ENCODE measurements at regions not wholly inside any gene's neighbourhood (a gene's known extent, or its start where the extent isn't known, plus 50 kb on each side); places are given as distances from the start of the nearest gene placed in this dataset.

DNA sequence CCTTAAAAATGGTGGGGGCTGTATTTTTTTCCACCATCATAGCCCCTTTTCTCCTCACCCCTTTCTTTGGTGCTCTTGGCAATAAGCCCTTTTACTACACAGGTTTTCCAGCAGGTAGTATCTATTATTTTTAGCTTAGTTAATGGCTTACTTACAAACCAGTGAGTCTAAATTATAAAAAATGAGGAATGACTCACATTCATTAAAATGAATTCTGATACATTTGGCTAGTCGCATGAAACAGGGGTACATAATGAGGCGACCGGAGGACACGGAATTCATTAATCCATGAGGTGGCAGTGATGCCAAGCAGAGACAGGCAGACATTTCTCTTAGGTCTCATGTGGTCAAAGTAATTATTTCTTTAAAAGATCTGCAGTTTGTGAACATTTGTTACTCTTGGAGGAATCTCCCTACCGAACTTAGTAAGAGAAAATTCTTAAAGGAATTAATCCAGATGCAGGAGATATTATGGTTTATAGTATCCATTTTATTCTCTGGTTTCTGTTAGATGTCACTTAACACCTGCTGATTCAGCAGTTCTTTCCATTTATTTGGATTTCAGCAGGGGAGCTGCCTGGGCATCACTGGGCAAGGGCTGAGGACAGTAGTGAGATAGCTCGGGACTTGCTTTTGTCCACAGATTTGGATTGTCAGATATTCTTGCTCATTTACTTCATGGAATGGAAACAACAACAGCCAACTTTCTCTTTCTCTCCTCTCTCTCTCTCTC lies 575.0 kb upstream of the NR3C2 start:
- no peak for DNase-seq

DNA sequence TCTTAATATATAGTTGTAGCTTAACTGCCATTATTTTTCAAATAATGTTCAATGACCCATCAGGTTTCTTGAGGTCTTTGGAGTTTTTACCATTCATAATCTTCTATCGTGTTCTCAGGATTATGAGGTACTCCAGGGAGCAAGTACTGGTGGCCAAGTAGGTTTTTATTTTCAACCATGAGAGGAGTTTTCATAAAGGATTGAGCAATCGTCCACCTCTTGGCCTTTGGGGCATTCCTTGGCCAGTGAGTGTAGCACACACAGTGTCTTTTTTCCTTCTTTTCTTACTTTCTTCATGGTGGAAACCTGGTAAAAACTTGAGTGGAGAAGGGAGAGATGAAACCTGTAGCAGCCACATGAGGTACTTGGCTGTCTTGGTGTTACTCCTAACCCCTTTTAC lies 567.0 kb upstream of the NR3C2 start:
- no peak for DNase-seq

DNA sequence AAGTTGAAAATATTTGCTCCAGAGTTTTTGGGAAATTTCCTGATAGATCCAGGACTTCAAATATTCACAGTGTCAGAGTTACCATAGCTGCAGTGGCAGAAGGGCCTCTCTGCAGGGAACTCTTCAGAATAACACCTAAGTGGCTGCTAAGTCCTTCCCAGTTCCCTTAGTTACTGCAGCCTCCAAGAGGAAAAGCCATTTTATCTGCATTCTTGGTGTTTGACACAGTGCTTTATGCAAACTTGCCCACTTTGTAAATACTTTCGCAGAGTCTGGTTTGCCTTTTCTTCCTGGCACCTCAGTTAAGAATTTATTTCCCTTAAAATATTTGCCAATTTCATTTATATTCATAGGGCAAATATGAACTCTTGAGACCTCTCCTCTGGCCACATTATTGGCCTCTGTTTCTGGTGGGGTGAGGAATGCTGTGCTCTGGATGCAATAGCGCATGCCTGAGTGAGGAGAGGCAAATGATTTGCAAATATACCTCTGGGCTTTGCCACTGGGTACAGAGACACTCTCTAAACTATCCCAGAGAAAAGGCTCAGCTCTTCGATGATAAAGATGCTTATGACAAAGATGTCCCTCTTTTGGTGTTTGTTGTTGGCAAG lies 566.3 kb upstream of the NR3C2 start:
- no peak for DNase-seq

DNA sequence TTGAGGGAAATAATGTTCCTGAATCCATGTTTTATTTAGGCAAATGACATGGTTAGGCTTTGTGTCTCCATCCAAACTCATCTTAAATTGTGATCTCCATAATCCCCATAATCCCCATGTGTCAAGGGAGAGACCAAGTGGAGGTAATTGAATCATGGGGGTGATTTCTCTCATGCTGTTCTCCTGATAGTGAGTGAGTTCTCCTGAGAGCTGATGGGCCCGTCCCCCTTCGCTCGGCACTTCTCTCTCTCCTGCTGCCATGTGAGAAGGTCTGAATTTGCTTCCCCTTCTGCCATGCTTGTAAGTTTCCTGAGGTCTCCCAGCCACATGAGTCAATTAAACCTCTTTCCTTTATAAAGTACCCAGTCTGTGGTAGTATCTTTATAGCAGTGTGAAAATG lies 563.0 kb upstream of the NR3C2 start:
- no peak for DNase-seq

DNA sequence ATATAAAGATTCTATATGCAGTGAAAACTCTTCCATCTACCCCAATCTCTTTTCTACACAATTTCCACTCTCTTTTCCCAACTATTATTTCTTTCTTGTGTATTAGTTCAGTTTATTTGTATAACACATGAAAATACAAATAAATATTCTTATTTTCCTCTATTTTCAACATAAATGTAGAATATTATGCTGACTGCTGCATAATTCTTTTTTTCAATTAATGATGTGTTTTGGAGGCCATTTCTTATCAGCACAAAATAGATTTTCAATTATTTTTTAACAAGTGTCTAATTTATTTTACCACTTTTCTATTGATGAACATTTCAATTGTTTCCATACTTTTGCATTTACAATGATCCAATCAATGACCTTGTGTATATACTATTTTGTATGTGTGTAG lies 557.7 kb upstream of the NR3C2 start:
- no peak for DNase-seq

DNA sequence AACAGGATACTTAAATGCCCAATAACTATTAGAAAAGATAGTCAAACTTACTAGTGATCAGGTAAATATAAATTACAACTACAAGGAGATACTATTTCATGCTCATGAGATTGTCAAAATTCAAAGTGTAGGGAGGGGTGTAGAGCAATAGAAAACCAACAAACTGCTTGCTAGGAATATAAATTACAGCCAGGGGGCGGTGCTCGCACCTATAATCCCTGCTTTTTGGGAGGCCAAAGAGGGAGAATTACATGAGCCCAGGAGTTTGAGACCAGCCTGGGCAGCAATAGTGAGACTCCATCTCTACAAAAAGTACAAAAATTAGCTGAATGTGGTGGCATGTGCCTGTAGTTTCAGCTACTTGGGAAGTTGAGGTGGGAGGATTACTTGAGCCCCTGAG lies 556.5 kb upstream of the NR3C2 start:
- peak; percentile 42 for DNase-seq

DNA sequence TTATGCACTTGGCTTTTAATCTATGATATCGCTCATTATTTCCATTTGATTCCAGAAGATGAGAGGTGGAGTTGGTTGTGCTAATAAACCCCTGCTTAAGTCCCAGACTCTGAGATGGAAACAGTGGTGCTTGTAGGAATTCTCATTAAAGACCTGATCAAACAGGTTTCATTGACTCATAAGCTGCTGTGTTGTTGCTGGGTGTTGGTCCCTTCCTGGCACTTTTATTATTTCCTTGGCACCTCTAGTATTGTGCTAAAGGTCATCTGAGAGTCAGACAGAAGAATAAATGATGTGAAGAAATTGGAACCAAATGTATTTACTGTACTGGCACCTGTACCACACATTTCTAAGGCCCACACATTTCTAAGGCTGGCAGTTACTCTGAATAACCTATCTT lies 544.7 kb upstream of the NR3C2 start:
- DNase-seq: peak; percentile 18

DNA sequence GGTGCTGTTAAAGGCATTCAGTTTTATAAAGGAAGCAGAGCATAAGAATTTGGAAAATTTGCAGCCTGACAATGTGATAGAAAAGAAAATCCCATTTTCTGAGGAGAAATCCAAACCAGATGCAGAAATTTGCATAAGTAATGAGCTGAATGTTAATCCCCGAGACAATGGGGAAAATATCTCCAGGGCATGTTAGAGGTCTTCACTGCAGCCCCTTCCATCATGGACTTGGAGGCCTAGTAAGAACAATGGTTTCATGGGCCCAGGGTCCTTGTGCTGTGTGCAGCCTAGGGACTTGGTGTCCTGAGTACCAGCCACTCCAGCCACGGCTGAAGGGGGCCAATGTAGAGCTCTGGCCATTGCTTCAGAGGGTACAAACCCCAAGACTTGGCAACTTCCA lies 542.7 kb upstream of the NR3C2 start:
- no peak for DNase-seq

DNA sequence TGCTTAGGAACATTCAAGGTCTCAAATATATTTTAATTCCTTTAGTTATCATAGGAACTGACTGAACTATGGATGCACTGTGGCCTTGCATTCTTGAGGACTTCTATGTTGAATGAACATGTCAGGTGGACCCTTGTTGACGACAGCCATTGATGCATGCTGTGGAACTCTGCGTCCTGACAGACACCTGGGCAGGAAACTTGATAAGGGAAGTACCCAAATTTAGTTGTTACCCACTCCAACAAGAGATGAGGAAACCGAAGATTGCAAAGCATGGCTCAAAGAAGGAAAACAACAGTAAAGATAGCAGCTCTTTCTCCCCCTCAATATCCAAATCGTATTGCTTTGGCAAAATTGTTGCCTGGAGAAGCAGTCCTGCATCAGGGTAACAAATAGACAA lies 540.0 kb upstream of the NR3C2 start:
- no peak for DNase-seq

DNA sequence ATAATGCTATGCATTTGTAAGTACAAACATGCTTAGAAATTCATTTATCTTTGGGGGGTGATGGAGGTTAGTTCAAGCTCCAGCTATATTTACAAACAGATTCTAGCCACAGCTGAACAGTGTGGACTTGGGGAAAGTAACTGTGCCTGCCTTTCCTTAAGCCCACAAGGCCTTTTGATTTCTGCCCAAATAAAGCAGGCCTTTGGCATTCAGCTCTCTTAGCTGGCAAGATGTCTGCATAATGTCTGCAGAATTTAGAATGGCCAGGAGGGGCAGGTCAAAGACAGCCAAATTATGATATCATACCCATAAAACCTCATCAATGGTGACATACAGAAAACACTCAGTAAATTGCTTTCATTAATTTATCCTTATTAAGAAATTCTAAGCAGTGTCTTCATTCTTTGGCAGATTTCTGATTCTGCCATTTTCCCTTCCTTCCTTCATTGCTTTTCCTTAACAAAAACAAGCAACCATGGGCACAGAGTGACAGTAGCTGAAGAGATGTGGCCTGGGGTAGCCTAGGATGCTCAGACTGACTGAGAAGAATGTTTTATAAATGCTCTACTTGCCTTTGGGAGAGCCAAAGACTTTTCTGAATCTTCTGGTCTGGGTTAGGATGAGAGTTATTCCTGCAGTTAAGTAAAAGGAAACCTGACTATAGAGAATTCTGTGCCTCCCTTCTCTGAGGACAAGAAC lies 538.7 kb upstream of the NR3C2 start:
- DNase-seq: no peak

DNA sequence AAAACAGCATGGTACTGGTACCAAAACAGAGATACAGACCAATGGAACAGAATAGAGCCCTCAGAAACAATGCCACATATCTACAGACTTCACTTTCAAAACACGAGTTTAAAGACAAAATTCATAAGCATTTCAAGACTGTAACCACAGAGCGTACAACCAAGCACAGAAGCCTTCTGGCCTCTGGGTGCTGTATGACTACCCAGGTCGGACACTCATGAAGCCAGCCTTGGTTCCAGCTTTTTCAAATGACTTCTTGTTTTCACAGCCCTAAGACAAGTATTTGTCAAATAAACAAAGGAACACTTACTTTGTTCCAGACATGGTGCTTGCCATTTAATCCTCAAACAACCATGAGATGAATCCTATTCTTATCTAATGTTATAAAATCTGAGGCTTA lies 536.1 kb upstream of the NR3C2 start:
- peak; percentile 71 for DNase-seq

DNA sequence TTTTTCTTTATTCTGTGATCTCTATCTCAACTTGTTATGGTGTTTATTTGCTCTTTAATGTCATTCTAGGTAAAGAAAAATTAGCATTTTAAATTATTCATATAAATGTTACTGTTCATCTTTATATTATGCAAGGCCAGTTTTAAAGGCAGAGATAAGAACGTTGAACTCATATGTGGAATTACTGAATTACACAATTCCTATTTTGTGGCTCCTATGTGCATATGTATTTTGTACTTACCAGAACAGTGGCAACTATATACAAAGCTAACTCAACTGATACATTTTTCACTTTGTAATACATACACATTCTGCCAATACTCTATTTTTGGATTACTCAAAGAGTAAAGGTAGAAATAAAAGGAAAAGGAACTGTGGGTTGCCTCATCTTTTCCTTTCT lies 533.2 kb upstream of the NR3C2 start:
- no peak for DNase-seq

DNA sequence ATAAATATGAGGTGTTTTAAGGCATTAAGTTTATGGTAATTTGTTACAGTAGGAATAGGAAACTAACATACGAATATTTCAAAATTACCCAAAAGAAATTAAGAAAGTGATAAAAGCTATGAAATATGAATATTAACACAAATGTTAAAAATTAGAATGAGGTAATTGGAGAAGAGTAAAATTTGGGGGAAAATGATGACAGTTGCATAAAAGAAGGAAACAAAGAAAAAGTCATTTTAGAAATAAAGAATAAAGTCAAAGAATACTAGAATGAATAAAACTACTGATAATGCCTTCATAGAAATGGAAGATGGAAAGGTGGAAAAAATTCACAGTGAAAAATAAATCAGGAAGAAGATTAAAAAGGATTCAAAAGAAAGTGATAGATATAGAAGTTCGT lies 522.9 kb upstream of the NR3C2 start:
- DNase-seq: no peak

DNA sequence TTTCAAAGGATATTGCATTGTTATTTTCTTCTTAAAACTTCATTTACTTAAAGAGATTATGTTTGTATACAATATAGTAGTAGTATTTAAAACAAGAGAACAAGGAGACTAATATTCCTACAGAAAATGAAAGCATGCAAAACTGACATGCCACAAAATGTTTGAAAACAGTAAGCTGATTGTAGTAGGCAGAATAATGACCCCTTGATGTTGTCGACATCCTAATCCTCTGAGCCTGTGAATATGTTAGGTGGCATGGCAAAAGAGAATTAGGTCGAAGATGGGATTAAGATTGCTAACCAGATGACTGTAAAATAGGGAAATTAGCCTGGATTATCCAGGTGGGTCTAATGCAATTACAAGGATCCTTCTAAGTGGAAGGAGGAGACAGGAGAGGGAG lies 522.2 kb upstream of the NR3C2 start:
- DNase-seq: no peak

DNA sequence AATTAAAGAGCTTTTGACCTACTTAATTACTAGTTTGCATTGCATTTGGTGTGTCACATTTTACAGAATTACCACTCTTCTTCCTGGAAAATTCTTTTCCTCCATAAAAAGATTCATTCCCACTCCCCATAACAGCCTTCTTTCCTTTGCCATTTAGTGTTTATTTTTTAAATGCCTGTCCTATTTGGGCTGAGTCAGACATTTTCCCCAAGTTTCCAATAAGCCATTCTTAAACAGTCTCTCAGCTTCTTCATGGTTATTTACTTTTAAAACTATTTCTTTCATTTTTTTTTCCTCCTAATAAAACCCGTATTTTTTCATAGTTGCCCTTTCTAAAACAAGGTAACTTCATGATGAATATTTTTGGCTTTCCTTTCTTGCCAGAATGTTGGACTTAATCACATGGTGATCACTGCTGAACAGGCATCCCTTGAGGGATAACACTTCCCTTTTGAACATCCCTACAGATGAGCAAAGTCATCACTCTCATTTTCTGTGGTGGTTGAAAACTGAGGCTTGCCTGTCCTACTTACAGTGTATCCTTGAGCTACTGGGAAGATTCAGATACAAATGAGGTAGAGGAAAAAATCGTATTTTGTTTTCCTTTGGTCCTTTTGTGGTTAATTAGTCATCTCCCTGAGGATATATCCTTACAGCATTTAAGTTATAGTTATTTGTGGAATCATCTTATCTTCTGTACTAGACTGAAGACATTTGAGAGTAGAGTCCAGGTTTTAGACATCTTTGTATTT lies 520.5 kb upstream of the NR3C2 start:
- no peak for DNase-seq

DNA sequence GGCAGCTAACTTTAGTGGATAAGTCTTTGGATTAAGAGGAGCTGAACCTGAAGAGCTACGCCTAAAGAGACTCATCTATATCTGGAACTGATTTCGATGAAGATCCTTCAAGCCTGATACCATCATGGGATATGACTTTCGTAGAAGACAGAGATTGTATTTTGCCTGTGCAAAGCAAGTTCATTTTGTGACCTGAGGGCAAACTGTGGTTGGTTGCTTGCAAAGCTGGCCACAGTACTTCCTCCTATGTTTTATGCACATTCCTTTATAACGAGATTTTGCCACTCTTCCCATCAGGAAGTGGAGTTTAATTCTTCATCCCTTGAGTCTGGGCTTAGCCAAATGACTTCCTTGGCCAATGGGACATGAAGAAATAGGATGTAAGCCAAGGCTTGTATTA lies 519.3 kb upstream of the NR3C2 start:
- DNase-seq: no peak

DNA sequence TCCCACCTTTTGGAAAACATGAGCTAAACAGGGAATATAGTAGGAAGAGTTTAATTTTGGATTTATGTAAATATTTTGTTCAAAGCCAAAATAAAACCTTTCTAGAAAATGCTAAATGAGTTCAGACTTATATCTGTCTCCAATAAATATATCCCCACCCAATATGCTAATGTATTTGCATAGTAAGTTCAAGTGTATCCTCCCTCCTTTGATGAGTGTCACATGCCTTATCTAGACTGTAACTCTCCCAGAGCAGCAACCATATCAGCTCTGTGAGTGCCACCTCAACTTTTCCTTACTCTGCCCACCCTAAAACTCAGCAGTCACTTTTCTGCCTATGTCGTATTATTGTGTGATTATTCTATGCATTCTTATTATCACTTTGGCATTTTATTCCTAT lies 516.1 kb upstream of the NR3C2 start:
- DNase-seq: no peak

DNA sequence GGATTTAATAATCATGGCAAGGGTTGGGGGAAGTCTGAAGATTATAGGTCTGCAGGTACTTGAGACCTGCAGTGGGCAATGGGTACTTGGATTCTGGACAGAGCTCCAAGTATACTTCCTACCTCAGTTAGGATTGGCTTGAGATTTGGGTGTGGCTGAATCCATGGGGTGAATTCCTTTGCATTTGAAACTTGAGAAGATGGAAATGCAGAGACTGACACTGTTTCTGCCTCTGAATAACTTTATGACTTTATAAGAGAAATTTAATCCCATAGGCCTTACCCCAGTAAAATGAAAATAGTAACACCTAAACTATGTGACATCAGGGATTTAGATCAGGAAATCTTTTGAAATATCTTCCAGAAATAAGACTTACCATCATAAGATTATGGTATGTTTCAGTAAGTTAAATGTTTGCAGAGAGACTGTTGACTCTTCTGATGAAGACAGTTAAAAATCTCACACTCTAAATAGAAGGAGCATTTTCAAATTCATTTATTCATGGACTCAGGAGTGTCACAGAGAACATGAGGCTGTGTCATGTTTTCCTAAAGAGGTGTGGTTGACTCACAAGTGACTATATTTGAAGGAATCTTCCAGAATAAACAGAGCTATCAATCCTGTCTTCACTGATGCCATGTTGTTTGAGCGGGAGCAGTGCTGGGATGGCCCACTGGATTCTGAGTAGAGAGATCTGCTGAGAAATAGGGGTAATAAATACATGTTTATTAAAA lies 513.5 kb upstream of the NR3C2 start:
- DNase-seq: no peak

DNA sequence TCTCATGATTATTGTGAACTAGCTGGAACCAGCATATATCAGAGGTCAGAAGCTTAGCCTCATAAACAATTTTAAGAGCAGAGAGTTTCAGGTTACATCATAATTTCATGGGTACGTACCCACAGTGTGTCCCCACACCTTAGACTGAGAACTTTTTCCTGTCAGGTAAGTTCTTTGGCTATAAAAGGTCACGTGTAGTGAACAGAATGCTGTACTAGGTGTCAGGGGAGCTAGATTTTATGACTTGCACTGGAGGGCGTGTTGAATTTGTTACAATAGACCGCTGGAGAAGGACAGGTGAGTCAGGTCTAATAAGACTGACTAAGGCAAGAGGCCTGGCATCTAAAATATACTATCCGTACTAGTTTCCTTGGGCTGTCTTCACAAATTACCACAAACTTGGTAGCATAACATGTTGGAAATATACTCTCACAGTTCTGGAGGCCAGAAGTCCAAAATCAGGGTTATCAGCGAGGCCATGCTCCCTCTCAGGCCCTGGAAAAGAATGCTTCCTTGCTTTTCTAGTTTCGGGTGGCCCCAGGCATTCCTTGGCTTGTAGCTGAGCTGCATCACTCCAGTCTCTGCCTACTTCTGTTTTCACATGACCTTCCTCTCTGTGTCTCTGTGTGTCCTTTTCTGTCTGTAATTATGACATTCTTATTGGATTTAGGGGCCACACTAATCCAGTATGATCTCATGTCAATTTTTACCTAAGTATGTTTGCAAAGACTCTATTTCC lies 512.0 kb upstream of the NR3C2 start:
- no peak for DNase-seq

DNA sequence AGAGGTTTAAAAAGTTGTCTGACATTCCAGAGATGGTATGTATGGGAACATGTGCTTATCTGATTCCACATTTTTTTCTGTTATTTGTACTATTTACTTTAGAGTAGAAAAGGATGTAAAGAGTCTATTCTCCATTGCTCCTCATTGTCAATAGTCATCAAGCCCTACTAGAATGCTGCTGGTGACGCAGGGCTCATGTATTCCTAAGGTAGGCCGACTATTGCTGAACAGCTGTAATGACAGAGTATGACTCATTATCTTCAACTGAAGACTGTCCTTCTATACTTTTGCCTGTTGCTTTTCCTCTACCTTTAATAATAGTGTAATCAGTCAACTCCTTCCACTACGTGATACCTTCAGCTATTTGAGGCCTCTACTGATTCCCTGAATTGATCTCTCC lies 509.1 kb upstream of the NR3C2 start:
- DNase-seq: peak; percentile 83

DNA sequence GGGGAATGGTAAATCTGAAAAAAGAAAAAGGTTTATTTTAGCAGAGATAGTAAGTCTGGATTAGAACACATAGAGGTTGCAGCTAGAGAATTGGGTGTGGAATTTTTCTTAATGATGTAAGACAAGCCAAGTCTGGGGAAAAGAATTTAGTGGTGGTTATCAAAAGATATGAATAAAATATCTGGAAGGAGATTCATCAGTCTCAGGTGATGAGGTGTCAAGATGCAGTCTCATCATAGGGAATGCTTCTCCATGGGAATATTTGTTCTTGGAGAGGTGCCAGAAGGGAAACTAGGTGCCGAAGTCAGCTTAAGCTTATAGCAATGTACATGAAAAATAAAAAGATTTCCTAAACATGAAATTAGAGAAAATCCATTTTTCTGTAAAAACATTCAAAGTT lies 504.1 kb upstream of the NR3C2 start:
- no peak for DNase-seq

DNA sequence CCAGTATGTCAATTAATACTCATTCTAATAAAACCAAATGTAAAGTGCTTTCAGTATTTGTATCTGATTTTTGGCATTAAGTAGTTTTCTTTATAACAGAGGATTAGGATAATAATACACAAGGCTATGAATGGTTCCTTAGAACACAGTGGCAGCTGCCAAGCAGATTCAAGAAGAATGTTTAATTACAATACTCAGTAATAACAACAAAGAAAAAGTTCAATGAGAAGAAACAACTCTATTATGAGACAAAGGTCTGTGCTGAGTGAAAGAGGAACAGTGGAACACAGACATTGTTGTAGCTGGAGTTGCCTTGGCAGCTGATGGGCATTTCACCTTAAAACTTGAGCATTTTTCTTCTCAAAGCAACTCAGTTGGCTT lies 502.6 kb upstream of the NR3C2 start:
- DNase-seq: no peak
